EH (cell line): ENCODE measurements at regions not wholly inside any gene's neighbourhood (a gene's known extent, or its start where the extent isn't known, plus 50 kb on each side); places are given as distances from the start of the nearest gene placed in this dataset.
"Not testable (repeated sequence)": the region's sequence is repeated elsewhere in the genome, so short reads cannot be mapped to it uniquely, and the experiment has no call there.

ENCODE experiments used
- DNase-seq: peaks from one replicate; pipeline ENCODE4 v3.0.0-alpha.2; 2015; ENCODE audit warnings: low read depth

DNA sequence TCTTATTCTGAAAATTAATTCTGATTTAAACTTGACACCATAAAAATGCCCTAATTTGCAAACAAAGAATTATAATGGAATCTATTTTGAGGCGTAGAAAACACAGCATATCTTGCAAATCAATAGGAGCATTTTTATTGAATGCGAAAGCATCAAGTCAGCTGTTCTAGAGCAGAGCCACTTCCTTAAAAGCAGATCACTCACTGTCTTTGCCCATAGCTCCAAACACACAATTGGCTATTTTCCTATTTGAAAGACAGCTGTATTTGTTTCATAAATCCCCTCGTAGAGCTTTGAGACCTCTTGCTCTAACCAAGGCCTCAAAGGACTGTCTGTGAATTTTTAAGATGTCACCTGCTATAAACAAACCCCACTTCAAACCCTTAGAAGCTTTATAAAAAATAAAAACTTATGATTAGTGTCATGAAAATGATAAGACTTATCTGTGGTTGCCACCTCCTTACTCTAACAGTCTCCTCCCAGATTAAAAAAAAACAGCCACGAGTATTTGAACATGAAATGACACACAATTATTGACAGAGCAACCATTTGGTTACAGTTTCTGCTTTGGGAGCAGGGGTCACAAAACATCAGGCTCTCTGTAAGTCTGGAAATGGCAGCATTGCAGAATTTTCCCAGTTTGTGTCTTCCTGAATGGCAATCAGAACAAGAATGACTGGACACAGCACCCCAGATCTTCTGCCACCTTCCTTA, 75.6 kb upstream of the RASEF start:
- no peak for DNase-seq

DNA sequence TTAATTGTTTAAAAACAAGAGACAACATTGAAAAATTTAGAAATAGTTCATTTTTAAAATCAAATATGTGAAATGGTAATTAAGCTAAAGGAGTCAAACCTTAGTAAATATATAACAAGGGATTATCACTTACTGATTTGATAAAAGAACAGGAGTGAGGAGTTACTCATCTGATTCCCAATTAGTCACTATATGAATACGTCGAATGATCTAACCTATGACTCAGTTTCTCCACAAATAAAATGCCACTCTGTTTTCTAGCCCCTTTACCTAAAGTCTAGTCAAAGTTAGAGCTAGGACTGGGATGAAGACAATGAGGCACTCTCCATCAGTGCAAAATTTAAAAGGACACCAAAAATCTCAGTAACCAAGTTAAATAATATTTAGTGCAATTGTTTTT, 70.4 kb upstream of the RASEF start:
- no peak for DNase-seq

DNA sequence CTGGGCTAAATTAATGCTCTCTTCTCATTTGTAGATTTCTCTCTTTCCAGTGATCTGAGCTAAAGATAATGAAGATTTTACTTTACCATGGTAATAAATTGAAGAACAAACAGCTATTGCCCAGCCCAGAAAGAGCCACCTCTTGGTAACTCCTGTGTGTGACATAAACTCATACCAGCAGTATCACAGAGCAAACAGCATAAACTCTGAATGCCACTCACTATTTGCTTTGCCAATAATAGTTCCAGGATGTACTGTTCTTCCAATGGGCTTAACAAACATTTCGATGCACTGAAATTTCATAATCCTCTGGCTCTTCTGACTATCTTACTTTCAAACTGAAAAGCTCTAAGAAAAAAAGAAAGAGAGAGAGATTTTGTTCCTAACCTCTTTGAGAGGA, 69.8 kb upstream of the RASEF start:
- DNase-seq = no peak

DNA sequence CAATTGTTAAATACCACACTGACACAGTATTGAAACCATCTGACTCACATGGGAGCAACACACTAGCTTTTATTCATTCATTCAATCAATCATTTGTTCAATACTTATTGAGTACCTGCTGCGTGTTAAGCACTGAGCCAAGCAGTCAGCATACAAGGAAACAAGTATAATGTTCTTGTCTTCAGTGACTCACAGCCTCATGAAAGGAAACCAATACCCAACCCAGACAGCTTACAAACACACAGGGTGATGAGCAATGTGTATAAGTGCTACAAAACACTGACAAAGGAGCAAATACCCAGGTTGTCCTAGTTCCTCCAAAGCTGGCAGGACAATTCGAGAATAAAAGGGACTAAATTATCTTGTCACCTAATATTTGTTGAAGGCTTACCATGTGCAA, 67.6 kb upstream of the RASEF start:
- no peak for DNase-seq

DNA sequence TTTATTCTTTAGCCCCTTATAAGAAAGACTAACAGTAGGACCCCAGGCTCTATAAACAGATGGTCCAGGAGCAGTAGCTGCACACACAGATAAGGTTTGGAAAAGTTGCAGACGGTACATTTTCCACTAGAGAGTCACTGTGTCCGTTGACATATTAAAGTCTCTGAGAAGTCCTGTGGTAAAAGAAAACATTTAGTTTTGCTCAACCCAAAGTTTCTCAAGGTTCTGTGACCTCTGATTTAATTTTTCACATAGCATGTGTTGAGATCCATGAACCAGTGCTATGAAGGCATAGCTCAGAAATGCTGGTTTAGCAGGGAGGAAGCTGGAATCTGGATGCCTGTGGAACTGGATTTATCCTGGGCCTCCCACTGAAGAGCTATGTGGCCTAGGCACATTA, 62.7 kb upstream of the RASEF start:
- DNase-seq = no peak

DNA sequence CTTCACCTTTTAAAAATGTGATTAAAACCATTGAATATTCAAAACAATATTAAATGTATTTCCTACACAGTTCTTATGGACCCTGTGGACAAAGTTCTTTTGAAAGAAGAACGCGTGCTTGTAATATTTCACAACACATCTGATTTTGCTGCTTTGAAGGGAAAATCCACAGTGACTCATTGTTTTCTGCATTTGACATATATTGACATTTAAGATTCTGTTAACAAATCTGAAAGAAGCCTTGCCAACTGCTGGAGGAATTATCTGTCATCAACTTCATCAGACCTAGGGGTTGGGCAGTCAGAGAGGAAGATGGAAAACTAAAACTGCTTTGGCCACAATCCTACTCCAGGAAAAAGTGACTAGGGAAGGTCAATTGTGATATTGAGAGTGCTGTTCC, 56.9 kb upstream of the RASEF start:
- no peak for DNase-seq

DNA sequence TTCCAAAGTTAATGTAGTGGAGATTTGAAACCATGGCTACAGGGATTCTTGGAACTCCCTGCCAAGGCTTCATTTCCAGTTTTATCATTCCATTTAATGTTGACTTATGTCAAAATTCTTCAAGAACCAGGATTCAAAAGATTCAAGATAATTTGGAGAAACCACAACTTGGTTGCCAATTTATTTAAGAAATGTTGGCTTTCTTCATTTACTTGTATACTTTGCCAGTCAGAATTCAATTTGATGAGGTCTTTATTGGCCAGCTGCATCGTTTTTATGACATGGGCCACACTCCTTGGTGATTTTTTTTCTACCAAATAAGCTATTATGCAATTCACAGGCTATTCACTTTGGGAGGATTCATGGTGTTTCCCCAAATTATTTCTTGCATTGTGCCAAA, 53.1 kb upstream of the RASEF start:
- no peak for DNase-seq

DNA sequence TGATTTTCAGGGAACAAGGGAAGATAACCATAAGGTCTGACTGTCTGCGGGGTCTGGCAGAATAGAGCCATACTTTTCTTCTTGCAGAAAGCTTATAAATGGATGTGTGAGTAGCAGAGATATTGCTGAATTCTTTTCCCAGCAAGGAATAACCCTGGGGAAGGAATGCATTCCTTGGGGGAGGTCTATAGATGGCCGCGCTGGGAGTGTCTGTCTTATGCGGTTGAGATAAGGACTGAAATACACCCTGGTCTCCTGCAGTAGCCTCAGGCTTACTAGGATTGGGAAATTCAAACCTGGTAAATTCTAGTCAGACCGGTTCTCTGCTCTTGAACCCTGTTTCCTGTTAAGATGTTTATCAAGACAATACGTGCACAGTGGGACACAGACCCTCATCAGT, 50.5 kb upstream of the RASEF start:
- not testable (repeated sequence) for DNase-seq
